GM19328 (cell line): ENCODE measurements at regions not wholly inside any gene's neighbourhood (a gene's known extent, or its start where the extent isn't known, plus 50 kb on each side); places are given as distances from the start of the nearest gene placed in this dataset.
A peak's percentile ranks its signal among the peaks of the same experiment; 100 is the strongest.

Source experiments
- ATAC-seq: cut with Tn5 transposase; IDR thresholded peaks from one replicate; pipeline ENCODE4 v1.9.1; 2021; ENCODE audit warnings: mild to moderate bottlenecking, moderate library complexity; ENCODE audit not compliant: unreplicated experiment

GRCh38 chr7:19455623-19456022 lies 253.2 kb downstream of the POLR1F start:
- ATAC-seq, result no peak

DNA sequence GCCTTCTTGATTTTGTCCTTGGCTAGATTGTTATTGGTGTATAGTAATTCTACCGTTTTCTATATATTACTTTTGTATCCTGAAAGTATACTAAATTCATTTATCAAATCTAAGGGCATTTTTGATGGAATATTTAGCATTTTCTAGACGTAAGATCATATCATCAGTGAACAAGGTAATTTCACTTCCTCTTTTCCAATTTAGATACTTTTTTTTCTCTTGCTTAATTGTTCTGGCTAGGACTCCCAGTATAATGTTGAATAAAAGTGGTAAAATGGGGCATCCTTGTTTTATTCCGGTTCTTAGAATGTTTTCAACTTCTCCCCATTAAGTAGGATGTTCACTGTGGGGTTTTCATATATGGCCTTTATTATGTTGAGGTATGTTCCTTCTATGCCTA lies 260.7 kb downstream of the POLR1F start:
- ATAC-seq, result no peak

GRCh38 chr7:19442016-19442785 lies 266.6 kb downstream of the POLR1F start:
- no peak for ATAC-seq

- no peak for ATAC-seq
Observed at GRCh38 chr7:19439517-19439916, 269.3 kb downstream of the POLR1F start.

DNA sequence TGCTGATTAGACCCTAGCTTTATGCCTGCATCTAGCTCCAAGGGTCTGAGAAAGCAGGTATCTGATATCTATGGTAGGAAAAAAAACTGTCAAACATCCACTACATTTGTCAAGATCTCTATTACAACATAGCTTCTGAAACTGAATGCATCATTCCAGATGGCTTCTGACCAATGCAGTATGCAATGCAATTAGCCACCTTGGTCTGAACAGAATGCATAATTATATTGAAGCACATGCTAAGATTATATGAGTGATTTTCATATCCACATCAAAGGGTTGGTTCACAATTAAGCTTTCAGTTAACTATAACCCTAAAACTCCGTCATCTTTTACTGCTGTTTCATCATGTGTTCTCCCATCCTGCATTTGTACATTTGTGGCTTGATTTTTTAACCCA lies 271.4 kb downstream of the POLR1F start:
- no peak for ATAC-seq

GRCh38 chr7:19427944-19428343 lies 280.9 kb downstream of the POLR1F start:
- no peak for ATAC-seq

GRCh38 chr7:19421861-19422260 lies 276.6 kb upstream of the FERD3L start:
- ATAC-seq, result no peak

DNA sequence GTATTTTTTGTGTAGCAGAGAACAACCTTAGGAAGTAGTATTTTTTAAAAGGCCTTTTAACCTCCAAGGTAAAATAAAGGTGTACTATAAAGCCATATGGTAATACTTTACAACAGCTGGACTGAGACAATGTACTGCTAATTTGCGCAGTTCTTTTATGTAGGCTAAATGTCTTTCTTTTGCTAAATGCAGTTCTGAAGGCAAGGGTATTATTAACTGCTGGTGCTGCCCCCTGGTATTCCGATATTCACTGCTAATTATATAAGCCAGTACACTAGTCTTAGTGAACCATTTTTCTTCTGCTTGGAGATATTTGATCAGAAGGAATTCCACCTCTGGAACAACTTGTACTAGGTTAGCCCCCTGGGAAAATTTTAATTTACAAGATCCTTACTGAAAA lies 272.0 kb upstream of the FERD3L start:
- ATAC-seq, result no peak

DNA sequence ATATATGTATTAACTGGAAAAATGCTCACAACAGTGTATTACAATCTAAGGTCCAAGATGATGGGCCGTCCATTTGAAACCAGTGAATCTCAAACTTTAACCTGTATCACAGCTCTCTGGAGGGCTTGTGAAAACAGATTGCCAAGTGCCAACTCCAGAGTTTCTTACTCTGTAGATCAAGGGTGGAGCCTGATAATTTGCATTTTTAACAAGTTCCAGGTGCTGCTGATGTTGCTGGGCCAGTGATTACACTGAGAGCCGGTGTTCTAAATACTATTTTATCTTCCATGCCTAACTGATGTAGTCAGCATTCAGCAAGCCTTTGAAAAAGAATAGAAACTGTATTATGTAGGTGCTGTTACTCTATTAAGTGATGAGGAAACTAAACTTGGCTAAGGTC lies 269.9 kb upstream of the FERD3L start:
- ATAC-seq, result no peak

DNA sequence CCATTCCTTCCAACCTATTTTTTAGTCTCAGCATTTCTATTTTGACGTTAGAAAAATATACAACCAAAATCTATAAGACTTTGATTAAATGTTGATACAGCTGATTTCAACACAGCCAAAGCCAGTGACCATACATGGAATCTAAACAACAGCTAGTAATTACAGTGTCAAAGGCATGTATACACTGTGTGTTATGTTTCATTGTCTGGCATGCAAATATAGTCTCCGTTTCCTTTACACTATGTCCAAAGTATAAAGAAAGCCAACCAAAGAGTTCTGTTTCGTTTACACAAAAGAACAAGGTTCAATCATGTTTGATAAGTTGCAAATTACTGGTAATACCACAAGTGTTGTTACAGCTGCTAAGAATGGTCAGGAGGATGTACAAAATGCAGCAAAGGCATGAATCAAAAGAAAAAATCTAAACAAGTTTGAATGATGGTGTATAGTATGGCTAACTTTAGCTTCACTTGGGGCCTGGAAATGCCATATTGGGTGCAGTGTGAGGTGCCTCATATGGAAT lies 268.3 kb upstream of the FERD3L start:
- ATAC-seq, result no peak

- no peak for ATAC-seq
Observed at GRCh38 chr7:19410691-19411090, 265.5 kb upstream of the FERD3L start.

DNA sequence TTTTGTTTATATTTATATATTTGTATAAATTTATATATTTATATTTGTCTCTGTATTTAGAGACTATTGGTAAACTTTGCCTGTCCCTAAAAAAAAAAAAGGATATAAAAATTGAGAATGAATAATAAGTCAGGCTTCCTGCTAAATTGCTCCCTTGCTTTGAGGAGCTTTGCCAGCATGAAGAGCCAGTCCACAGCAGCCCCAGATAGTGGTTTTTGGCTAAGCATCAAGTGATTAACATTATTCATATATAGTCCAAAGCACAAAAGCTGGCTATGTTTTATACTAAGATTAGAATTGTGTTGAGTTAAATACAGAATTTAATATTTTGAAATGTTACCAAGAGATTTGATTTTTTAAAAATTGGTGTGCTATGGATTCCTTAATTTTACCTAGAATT lies 264.9 kb upstream of the FERD3L start:
- ATAC-seq, result no peak

DNA sequence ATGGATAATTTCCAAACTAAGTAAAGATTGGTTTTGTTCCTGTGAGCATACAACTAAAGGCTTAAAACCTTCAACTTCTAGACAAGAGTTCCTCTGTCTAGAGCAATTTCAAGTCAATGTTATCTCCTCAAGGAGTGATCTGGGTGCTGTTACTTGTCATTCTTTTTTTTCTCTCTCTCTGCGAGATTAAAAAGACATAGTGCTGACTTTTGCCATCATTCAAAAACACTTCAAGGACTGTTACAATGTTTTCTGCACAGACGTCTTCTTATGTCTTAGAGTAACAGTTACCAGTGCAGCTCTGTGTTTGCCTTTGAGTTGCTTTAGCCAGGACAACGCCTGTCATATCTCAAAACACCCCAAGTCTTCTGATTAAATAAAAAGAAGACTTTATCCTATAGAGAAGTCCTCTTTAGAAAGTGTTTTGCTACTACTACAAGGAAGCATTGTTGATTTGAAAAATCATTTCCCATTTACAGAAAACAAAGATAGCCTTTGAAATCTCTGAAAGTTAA lies 263.5 kb upstream of the FERD3L start:
- no peak for ATAC-seq

- no peak for ATAC-seq
Observed at GRCh38 chr7:19407270-19407669, 262.0 kb upstream of the FERD3L start.

DNA sequence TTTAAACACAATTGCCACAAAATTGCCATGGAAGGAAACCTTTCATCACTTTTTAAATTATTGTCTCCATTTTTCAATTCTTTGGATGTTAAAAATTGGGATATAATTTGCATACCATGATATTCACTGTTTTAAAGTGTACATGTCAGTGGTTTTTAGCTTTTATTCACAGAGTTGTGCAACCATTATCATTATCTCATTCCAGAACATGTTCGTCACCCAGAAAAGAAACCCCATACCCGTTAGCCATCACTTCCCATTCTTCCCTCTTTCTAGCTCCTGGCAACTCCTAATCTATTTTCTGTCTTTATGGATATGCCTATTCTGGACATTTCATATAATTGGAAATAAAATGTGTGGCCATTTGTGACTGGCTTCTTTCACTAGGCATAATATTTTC lies 260.3 kb upstream of the FERD3L start:
- ATAC-seq, result no peak

GRCh38 chr7:19404912-19405329 lies 259.7 kb upstream of the FERD3L start:
- no peak for ATAC-seq

DNA sequence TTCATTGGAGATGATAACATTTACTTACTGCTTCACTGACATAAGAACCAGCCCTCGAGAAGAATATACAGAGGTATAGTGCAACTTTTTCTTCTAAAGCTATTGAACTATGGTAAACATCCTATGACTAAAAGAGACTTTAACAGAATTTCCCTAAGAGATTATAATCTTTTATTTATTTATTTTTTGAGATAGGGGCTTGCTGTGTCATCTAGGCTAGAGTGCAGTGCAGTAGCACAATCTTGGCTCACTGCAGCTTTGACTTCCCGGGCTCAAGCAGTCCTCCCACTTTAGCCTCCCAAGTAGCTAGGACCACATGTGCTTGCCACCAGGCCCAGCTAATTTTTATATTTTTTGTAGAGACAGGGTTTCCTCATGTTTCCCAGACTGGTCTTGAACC lies 258.5 kb upstream of the FERD3L start:
- no peak for ATAC-seq

DNA sequence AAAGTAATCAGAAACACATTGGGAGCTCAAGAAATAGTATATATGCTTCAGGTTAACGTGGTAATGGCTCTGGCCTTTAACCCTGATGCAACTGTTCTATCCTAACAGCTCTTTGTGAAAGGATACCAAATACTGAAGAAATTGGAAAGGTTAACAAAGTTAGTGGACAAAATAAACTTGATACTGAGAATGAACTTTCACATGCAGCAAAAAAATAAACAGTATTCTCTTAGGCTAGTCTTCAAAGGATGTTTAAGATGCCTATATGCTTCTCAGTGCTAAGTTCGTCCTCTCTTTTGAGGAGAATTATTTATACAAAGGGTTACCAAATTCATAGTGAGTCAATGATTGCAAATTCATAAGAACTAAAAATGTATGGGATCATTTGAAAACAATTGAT lies 256.2 kb upstream of the FERD3L start:
- no peak for ATAC-seq

GRCh38 chr7:19400758-19401254 lies 255.6 kb upstream of the FERD3L start:
- ATAC-seq, result no peak

- peak; percentile 69 for ATAC-seq
Observed at GRCh38 chr7:19397911-19398310, 252.7 kb upstream of the FERD3L start.

- ATAC-seq, result no peak
Observed at GRCh38 chr7:19392246-19392645, 247.0 kb upstream of the FERD3L start.

GRCh38 chr7:19390795-19391194 lies 245.6 kb upstream of the FERD3L start:
- ATAC-seq, result no peak

GRCh38 chr7:19381321-19381720 lies 236.1 kb upstream of the FERD3L start:
- no peak for ATAC-seq
